ENCODE measurements at regions not wholly inside any gene's neighbourhood (a gene's known extent, or its start where the extent isn't known, plus 50 kb on each side); places are given as distances from the start of the nearest gene placed in this dataset.

DNA sequence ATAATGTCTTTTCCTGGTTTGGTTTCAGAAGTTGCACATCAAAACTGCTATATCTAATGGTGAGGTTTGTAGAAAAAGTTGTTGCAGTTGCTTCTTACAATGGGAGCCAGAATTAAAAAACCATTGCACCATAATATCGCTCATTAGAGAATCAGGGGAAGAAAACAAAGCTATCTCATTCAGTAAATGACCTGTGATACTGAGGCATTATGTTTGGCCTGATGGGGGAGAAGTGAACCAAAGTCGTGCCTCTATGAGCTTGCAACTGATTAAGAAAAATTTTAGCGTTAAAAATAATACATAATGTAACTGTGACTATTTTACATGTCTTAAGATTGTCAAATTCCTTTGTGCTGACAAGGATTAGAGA is 60.2 kb upstream of the ARHGEF26 start:
- H3K9me3 ChIP-seq (ENCODE audit: control insufficient read depth, insufficient read depth, low read depth, low read length): no peaks in the 10 kb centered on the region
- CTCF ChIA-PET: interaction anchor here (1.3 kb wide), 1 partner anchor 192 kb away, joined by 3 read pairs; no protein-coding TSS in a partner anchor
- H3K4me1 ChIP-seq (ENCODE audit: control insufficient read depth, insufficient read depth, low read length): no peaks in the 10 kb centered on the region
- no peak for TF ChIP-seq ZNF302 (tag by site-specific recombination; IDR thresholded peaks at IDR 0.05; ENCODE audit: low read depth)
- no peak for TF ChIP-seq ZNF404 (tag by site-specific recombination; IDR thresholded peaks at IDR 0.05)
- TF ChIP-seq, protein P1, sequence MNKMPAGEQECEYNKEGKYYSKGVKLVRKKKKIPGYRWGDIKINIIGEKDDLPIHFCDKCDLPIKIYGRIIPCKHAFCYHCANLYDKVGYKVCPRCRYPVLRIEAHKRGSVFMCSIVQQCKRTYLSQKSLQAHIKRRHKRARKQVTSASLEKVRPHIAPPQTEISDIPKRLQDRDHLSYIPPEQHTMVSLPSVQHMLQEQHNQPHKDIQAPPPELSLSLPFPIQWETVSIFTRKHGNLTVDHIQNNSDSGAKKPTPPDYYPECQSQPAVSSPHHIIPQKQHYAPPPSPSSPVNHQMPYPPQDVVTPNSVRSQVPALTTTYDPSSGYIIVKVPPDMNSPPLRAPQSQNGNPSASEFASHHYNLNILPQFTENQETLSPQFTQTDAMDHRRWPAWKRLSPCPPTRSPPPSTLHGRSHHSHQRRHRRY (tag by site-specific recombination; IDR thresholded peaks at IDR 0.05): no peak
- TF ChIP-seq ZNF423 (tag by site-specific recombination; IDR thresholded peaks at IDR 0.05): no peak
- TF ChIP-seq ZSCAN16 (tag by site-specific recombination; IDR thresholded peaks at IDR 0.05): no peak
- no peak for TF ChIP-seq ZNF169 (tag by site-specific recombination; IDR thresholded peaks at IDR 0.05)
- TF ChIP-seq ZNF548 (tag by site-specific recombination; IDR thresholded peaks at IDR 0.05): no peak
- no peak for TF ChIP-seq ZNF10 (tag by site-specific recombination; IDR thresholded peaks at IDR 0.05)
- no peak for TF ChIP-seq ZNF341 (tag by site-specific recombination; IDR thresholded peaks at IDR 0.05; ENCODE audit: low read depth)
- TF ChIP-seq ZNF707 (tag by site-specific recombination; IDR thresholded peaks at IDR 0.05): no peak
- TF ChIP-seq ZNF530 (tag by site-specific recombination; IDR thresholded peaks at IDR 0.05; ENCODE audit: low read depth): no peak
- no peak for TF ChIP-seq ZNF2 (tag by site-specific recombination; IDR thresholded peaks at IDR 0.05)
- no peak for TF ChIP-seq ZNF624 (tag by site-specific recombination; IDR thresholded peaks at IDR 0.05)
- TF ChIP-seq, protein P2, sequence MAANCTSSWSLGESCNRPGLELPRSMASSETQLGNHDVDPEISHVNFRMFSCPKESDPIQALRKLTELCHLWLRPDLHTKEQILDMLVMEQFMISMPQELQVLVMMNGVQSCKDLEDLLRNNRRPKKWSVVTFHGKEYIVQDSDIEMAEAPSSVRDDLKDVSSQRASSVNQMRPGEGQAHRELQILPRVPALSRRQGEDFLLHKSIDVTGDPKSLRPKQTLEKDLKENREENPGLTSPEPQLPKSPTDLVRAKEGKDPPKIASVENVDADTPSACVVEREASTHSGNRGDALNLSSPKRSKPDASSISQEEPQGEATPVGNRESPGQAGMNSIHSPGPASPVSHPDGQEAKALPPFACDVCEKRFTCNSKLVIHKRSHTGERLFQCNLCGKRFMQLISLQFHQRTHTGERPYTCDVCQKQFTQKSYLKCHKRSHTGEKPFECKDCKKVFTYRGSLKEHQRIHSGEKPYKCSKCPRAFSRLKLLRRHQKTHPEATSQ (tag by site-specific recombination; IDR thresholded peaks at IDR 0.05): no peak
- TF ChIP-seq KLF7 (tag by site-specific recombination; IDR thresholded peaks at IDR 0.05; ENCODE audit: borderline replicate concordance): no peak
- no peak overlapping the region for H3K27ac ChIP-seq (ENCODE audit: extremely low read depth, low read depth, low read length)
- H3K36me3 ChIP-seq (ENCODE audit: control insufficient read depth in 2 of 2, insufficient read depth in 1 of 2, low read length in 2 of 2): no peaks in the 10 kb centered on the region
- POLR2A ChIA-PET: no interaction called here
- no peak overlapping the region for H3K4me3 ChIP-seq (ENCODE audit: low read depth, low read length)

DNA sequence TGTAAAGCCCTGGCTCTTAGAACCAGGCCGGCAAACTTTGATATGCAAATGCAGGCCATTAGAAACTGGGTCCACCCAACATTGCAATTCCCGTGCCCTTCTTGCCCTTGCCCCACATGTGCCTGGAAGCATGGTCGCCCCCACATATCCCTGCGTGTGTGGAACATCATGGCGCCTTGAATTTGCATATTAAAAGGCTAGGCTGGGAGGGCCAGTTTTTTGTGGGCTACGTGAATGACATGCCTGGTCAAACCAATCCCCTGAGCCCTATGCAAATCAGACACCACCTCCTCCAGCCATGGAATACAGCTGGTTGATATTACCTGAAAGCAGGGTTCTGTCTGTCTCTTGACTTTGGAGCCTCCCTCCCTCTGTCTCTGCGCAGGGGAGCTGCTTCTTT is 58.7 kb upstream of the ARHGEF26 start:
- ChIA-PET POLR2A (no interaction called here), CTCF (no interaction called here)
- no peaks in the 10 kb centered on the region for H3K9me3 ChIP-seq (ENCODE audit: control insufficient read depth, insufficient read depth, low read depth, low read length)
- TF ChIP-seq ZNF660 (tag by site-specific recombination; IDR thresholded peaks at IDR 0.05) (no peak), ZNF146 (tag by site-specific recombination; IDR thresholded peaks at IDR 0.05) (no peak), ZNF433 (tag by site-specific recombination; IDR thresholded peaks at IDR 0.05; ENCODE audit: low read depth) (no peak), ZNF302 (tag by site-specific recombination; IDR thresholded peaks at IDR 0.05; ENCODE audit: low read depth) (no peak), ZNF311 (tag by site-specific recombination; IDR thresholded peaks at IDR 0.05; ENCODE audit: borderline replicate concordance) (no peak), ZNF785 (tag by site-specific recombination; IDR thresholded peaks at IDR 0.05) (no peak), GLI4 (tag by site-specific recombination; IDR thresholded peaks at IDR 0.05) (no peak), ZNF184 (tag by site-specific recombination; IDR thresholded peaks at IDR 0.05) (no peak), ZBTB8A (tag by site-specific recombination; IDR thresholded peaks at IDR 0.05) (no peak), ZNF214 (tag by site-specific recombination; IDR thresholded peaks at IDR 0.05; ENCODE audit: borderline replicate concordance) (no peak), ZNF561 (tag by site-specific recombination; IDR thresholded peaks at IDR 0.05; ENCODE audit: borderline replicate concordance) (no peak), ZNF174 (tag by site-specific recombination; IDR thresholded peaks at IDR 0.05) (no peak), ZNF654 (tag by site-specific recombination; IDR thresholded peaks at IDR 0.05; ENCODE audit: low read depth) (no peak)
- TF ChIP-seq, protein P3, sequence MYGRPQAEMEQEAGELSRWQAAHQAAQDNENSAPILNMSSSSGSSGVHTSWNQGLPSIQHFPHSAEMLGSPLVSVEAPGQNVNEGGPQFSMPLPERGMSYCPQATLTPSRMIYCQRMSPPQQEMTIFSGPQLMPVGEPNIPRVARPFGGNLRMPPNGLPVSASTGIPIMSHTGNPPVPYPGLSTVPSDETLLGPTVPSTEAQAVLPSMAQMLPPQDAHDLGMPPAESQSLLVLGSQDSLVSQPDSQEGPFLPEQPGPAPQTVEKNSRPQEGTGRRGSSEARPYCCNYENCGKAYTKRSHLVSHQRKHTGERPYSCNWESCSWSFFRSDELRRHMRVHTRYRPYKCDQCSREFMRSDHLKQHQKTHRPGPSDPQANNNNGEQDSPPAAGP (tag by site-specific recombination; IDR thresholded peaks at IDR 0.05): no peak
- no peaks in the 10 kb centered on the region for H3K4me1 ChIP-seq (ENCODE audit: control insufficient read depth, insufficient read depth, low read length)
- H3K36me3 ChIP-seq (ENCODE audit: control insufficient read depth in 2 of 2, insufficient read depth in 1 of 2, low read length in 2 of 2): no peaks in the 10 kb centered on the region
- no peak overlapping the region for H3K4me3 ChIP-seq (ENCODE audit: low read depth, low read length)
- H3K27ac ChIP-seq (ENCODE audit: extremely low read depth, low read depth, low read length): no peak overlapping the region

Measured in HEK293 (cell line).